Ishikawa (cell line): ENCODE measurements at regions not wholly inside any gene's neighbourhood (a gene's known extent, or its start where the extent isn't known, plus 50 kb on each side); places are given as distances from the start of the nearest gene placed in this dataset.

Experiments
- CEBPB ChIP-seq: IDR thresholded peaks from 2 replicates; pipeline ENCODE4 v1.6.1; 2012
- CREB1 ChIP-seq: IDR thresholded peaks from 2 replicates; pipeline ENCODE4 v1.6.1; 2012; ENCODE audit warnings: low read depth
- EGR1 ChIP-seq: IDR thresholded peaks from 2 replicates; pipeline ENCODE4 v1.6.1; 2012
- EP300 ChIP-seq: IDR thresholded peaks from 2 replicates; pipeline ENCODE4 v1.6.1; 2012; ENCODE audit warnings: borderline replicate concordance
- FOXM1 ChIP-seq: IDR thresholded peaks from 2 replicates; pipeline ENCODE4 v1.6.1; 2012; ENCODE audit warnings: low read depth, borderline replicate concordance
- NFIC ChIP-seq: IDR thresholded peaks from 2 replicates; pipeline ENCODE4 v1.6.1; 2012
- RAD21 ChIP-seq: IDR thresholded peaks from 2 replicates; pipeline ENCODE4 v1.6.1; 2012; ENCODE audit warnings: low read depth
- TAF1 ChIP-seq: IDR thresholded peaks from 2 replicates; pipeline ENCODE4 v1.6.1; 2012; ENCODE audit warnings: low read depth, mild to moderate bottlenecking
- TCF12 ChIP-seq: IDR thresholded peaks from 2 replicates; pipeline ENCODE4 v1.6.1; 2012; ENCODE audit warnings: low read depth
- TEAD4 ChIP-seq: IDR thresholded peaks from 2 replicates; pipeline ENCODE4 v1.6.1; 2012
- YY1 ChIP-seq: IDR thresholded peaks from 2 replicates; pipeline ENCODE4 v1.6.1; 2012; ENCODE audit warnings: low read depth
- ZBTB7A ChIP-seq: IDR thresholded peaks from 2 replicates; pipeline ENCODE4 v1.6.1; 2012; ENCODE audit warnings: low read depth
- TF ChIP-seq, protein P1 (sequence below): IDR thresholded peaks from 2 replicates; pipeline ENCODE4 v1.6.1; 2012; ENCODE audit warnings: low read depth, mild to moderate bottlenecking
- TF ChIP-seq, protein P2 (sequence below): IDR thresholded peaks from 2 replicates; pipeline ENCODE4 v1.6.1; 2012
- TF ChIP-seq, protein P3 (sequence below): IDR thresholded peaks from 2 replicates; pipeline ENCODE4 v1.6.1; 2012

DNA sequence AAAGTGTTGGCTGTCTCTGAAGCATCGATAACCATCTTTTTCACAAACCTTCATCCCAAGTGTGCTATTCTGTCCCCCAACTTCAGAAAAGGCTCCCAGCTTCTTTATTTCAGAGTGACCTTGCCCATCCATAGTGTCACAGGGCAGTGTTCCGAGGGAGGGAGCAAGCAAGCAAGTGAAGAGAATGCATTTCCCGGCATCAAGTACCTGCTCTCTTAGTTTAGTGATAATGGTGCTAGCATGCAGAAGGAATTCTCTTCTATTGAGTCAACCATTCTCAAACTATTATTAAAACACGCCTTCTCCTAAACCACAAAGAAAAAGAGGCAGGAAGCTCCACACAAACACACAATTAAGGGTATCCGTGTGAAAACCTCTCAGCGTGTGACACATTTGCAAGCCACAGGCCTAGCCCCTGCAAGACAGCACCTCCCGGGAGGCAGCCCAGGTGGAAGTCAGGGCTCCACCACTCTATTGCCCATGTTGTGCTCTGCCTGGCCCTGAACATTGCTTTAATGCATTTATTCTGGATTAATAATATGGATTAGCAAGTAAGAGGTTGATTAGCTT, 504.9 kb downstream of the GALR1 start:
- TF ChIP-seq RAD21: no peak
- TF ChIP-seq CEBPB: no peak
- no peak for TF ChIP-seq CREB1
- TF ChIP-seq TEAD4: no peak
- TF ChIP-seq YY1: no peak
- TF ChIP-seq ZBTB7A: no peak
- no peak for TF ChIP-seq TAF1
- TF ChIP-seq TCF12: no peak
- TF ChIP-seq, protein P1, sequence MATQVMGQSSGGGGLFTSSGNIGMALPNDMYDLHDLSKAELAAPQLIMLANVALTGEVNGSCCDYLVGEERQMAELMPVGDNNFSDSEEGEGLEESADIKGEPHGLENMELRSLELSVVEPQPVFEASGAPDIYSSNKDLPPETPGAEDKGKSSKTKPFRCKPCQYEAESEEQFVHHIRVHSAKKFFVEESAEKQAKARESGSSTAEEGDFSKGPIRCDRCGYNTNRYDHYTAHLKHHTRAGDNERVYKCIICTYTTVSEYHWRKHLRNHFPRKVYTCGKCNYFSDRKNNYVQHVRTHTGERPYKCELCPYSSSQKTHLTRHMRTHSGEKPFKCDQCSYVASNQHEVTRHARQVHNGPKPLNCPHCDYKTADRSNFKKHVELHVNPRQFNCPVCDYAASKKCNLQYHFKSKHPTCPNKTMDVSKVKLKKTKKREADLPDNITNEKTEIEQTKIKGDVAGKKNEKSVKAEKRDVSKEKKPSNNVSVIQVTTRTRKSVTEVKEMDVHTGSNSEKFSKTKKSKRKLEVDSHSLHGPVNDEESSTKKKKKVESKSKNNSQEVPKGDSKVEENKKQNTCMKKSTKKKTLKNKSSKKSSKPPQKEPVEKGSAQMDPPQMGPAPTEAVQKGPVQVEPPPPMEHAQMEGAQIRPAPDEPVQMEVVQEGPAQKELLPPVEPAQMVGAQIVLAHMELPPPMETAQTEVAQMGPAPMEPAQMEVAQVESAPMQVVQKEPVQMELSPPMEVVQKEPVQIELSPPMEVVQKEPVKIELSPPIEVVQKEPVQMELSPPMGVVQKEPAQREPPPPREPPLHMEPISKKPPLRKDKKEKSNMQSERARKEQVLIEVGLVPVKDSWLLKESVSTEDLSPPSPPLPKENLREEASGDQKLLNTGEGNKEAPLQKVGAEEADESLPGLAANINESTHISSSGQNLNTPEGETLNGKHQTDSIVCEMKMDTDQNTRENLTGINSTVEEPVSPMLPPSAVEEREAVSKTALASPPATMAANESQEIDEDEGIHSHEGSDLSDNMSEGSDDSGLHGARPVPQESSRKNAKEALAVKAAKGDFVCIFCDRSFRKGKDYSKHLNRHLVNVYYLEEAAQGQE: no peak
- TF ChIP-seq, protein P2, sequence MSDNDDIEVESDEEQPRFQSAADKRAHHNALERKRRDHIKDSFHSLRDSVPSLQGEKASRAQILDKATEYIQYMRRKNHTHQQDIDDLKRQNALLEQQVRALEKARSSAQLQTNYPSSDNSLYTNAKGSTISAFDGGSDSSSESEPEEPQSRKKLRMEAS: no peak
- TF ChIP-seq NFIC: no peak
- TF ChIP-seq, protein P3, sequence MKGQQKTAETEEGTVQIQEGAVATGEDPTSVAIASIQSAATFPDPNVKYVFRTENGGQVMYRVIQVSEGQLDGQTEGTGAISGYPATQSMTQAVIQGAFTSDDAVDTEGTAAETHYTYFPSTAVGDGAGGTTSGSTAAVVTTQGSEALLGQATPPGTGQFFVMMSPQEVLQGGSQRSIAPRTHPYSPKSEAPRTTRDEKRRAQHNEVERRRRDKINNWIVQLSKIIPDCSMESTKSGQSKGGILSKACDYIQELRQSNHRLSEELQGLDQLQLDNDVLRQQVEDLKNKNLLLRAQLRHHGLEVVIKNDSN: no peak
- TF ChIP-seq EGR1: no peak
- no peak for TF ChIP-seq EP300

DNA sequence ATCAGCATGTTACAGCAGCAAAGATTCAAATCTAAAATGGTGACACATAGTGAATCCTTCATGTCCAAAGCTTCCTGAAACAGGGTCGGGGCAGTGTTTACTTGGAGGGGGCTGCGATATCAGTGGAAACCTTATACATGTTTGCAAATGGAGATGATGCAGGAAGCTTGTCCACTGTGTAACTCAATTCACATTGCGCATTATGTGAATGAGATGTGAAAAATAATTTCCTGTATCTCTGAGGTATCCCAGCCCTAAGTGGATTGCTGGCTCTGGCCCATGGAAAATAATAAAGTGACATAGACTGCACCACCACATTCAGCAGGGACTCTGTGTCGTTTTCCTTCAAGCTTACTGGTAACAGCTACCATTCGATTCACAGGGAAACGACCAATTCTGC, 505.5 kb downstream of the GALR1 start:
- TF ChIP-seq CEBPB (no peak), CREB1 (no peak), EGR1 (no peak), RAD21 (no peak), NFIC (no peak), EP300 (no peak), FOXM1 (no peak), YY1 (no peak), TEAD4 (no peak), ZBTB7A (no peak), TAF1 (no peak), TCF12 (no peak)
- TF ChIP-seq, protein P2: no peak
- TF ChIP-seq, protein P3: no peak
- TF ChIP-seq, protein P1: no peak

DNA sequence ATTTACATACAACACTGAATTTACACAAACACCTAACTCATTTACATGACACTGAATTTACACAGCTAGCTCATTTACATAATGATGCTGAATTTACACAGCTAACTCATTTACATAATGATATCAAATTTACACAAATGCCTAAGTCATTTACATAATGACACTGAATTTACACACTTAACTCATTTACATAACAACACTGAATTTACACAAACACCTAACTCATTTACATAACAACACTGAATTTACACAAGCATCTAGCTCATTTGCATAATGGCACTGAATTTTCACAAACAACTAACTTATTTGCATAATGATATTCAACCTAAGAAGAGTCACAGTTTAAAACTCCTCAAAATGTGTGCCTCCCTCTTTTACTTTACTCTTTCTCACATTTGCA, 511.7 kb downstream of the GALR1 start:
- TF ChIP-seq CEBPB (no peak), EGR1 (no peak), TCF12 (no peak), NFIC (no peak), EP300 (no peak), YY1 (no peak), TAF1 (no peak), FOXM1 (no peak), CREB1 (no peak), TEAD4 (no peak)
- TF ChIP-seq, protein P1: no peak
- TF ChIP-seq, protein P2: no peak
- TF ChIP-seq, protein P3: no peak

DNA sequence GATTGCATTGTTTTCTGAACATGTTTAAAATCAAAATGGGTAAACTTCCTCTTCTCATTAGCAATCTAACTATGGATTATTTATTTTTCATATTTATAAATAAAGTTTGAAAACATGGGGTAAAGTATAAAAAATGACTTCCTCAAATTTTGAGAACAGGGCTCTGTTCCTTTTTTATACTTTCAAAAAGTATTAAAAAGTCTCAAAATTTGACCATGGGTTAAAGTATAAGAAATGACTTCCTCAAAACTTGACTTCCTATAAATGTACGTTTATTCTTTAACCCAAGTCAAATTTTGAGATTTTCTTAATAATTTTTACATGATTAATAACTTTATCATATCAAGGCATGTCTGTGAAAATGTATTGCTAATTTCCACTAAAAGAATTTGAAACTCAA, 512.4 kb downstream of the GALR1 start:
- TF ChIP-seq YY1: no peak
- no peak for TF ChIP-seq TAF1
- no peak for TF ChIP-seq EP300
- TF ChIP-seq ZBTB7A: no peak
- no peak for TF ChIP-seq TCF12
- TF ChIP-seq, protein P2: no peak
- TF ChIP-seq RAD21: no peak
- TF ChIP-seq TEAD4: no peak
- no peak for TF ChIP-seq CREB1
- TF ChIP-seq, protein P3: no peak
- TF ChIP-seq FOXM1: no peak
